ENCODE measurements at regions not wholly inside any gene's neighbourhood (a gene's known extent, or its start where the extent isn't known, plus 50 kb on each side); places are given as distances from the start of the nearest gene placed in this dataset.

GRCh38 chr14:58823312-58823711, 185.6 kb downstream of the DACT1 start:
- TF ChIP-seq, protein P1, sequence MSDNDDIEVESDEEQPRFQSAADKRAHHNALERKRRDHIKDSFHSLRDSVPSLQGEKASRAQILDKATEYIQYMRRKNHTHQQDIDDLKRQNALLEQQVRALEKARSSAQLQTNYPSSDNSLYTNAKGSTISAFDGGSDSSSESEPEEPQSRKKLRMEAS (IDR thresholded peaks at IDR 0.05; ENCODE audit: insufficient read depth, insufficient read length) = no peak
- TF ChIP-seq, protein P2, sequence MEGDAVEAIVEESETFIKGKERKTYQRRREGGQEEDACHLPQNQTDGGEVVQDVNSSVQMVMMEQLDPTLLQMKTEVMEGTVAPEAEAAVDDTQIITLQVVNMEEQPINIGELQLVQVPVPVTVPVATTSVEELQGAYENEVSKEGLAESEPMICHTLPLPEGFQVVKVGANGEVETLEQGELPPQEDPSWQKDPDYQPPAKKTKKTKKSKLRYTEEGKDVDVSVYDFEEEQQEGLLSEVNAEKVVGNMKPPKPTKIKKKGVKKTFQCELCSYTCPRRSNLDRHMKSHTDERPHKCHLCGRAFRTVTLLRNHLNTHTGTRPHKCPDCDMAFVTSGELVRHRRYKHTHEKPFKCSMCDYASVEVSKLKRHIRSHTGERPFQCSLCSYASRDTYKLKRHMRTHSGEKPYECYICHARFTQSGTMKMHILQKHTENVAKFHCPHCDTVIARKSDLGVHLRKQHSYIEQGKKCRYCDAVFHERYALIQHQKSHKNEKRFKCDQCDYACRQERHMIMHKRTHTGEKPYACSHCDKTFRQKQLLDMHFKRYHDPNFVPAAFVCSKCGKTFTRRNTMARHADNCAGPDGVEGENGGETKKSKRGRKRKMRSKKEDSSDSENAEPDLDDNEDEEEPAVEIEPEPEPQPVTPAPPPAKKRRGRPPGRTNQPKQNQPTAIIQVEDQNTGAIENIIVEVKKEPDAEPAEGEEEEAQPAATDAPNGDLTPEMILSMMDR (IDR thresholded peaks at IDR 0.05; ENCODE audit: extremely low read depth in 1 of 2, insufficient read depth in 1 of 2, low read depth in 1 of 2, low read length in 2 of 2) = no peak
- no peak for TF ChIP-seq EZH2 (IDR thresholded peaks at IDR 0.05; ENCODE audit: borderline replicate concordance, low read depth, low read length, severe bottlenecking)
